ENCODE measurements at regions not wholly inside any gene's neighbourhood (a gene's known extent, or its start where the extent isn't known, plus 50 kb on each side); places are given as distances from the start of the nearest gene placed in this dataset.

- no peak for TF ChIP-seq CTCF (IDR thresholded peaks at IDR 0.05; ENCODE audit: low read depth, low read length, missing control alignments)
- in situ Hi-C loops (cut with HindIII; ENCODE audit: low sequenced_read_pairs) = no loop called here
- no peak for DNase-seq (ENCODE audit: low read depth)
- H3K4me3 ChIP-seq (ENCODE audit: low read depth, low read length) = no peak overlapping the region
These were observed 1535.3 kb downstream of the EFNA5 start for GRCh38 chr5:106135473-106135872.

- no peak overlapping the region for H3K4me3 ChIP-seq (ENCODE audit: low read depth, low read length)
- in situ Hi-C loops (cut with HindIII; ENCODE audit: low sequenced_read_pairs) = no loop called here
- TF ChIP-seq CTCF (IDR thresholded peaks at IDR 0.05; ENCODE audit: low read depth, low read length, missing control alignments) = no peak
- no peak for DNase-seq (ENCODE audit: low read depth)
These were observed 1536.2 kb downstream of the EFNA5 start for GRCh38 chr5:106134549-106134948.

- H3K4me3 ChIP-seq (ENCODE audit: low read depth, low read length) = no peak overlapping the region
- in situ Hi-C loops (cut with HindIII; ENCODE audit: low sequenced_read_pairs) = no loop called here
- DNase-seq (ENCODE audit: low read depth) = no peak
- no peak for TF ChIP-seq CTCF (IDR thresholded peaks at IDR 0.05; ENCODE audit: low read depth, low read length, missing control alignments)
These were observed 1542.8 kb downstream of the EFNA5 start for GRCh38 chr5:106127985-106128384.

- DNase-seq (ENCODE audit: low read depth) = peak; percentile 12
- in situ Hi-C loops (cut with HindIII; ENCODE audit: low sequenced_read_pairs) = no loop called here
- peak; percentile 9 for TF ChIP-seq CTCF (IDR thresholded peaks at IDR 0.05; ENCODE audit: low read depth, low read length, missing control alignments)
- H3K4me3 ChIP-seq (ENCODE audit: low read depth, low read length) = no peak overlapping the region
These were observed 1543.4 kb downstream of the EFNA5 start for GRCh38 chr5:106127341-106127781.

GRCh38 chr5:106121972-106122605 is 1548.6 kb downstream of the EFNA5 start:
- peak; percentile 58 for TF ChIP-seq CTCF (IDR thresholded peaks at IDR 0.05; ENCODE audit: low read depth, low read length, missing control alignments)
- in situ Hi-C loops (cut with HindIII; ENCODE audit: low sequenced_read_pairs) = no loop called here
- H3K4me3 ChIP-seq (ENCODE audit: low read depth, low read length) = no peak overlapping the region
- DNase-seq (ENCODE audit: low read depth) = no peak

GRCh38 chr5:106116682-106117081 is 1554.1 kb downstream of the EFNA5 start:
- TF ChIP-seq CTCF (IDR thresholded peaks at IDR 0.05; ENCODE audit: low read depth, low read length, missing control alignments) = no peak
- H3K4me3 ChIP-seq (ENCODE audit: low read depth, low read length) = no peak overlapping the region
- no peak for DNase-seq (ENCODE audit: low read depth)
- in situ Hi-C loops (cut with HindIII; ENCODE audit: low sequenced_read_pairs) = no loop called here
